Loucy (cell line): ENCODE measurements at regions not wholly inside any gene's neighbourhood (a gene's known extent, or its start where the extent isn't known, plus 50 kb on each side); places are given as distances from the start of the nearest gene placed in this dataset.

Experiments used
- H2AFZ ChIP-seq: fragments of 200-600 bp; sonication (generic); 2 replicates; pipeline ENCODE4 v1.6.0; 2016; ENCODE audit warnings: antibody characterized with exemption, mild to moderate bottlenecking, low read length, moderate library complexity
- H3F3A ChIP-seq: fragments of 200-600 bp; 2 replicates; pipeline ENCODE4 v1.6.0; 2016; ENCODE audit warnings: antibody characterized with exemption, low read depth, mild to moderate bottlenecking
- H3K27me3 ChIP-seq: fragments of 200-600 bp; sonication (generic); 2 replicates; pipeline ENCODE4 v1.6.1; 2014; ENCODE audit warnings: low read length, mild to moderate bottlenecking; ENCODE audit not compliant: insufficient read depth, poor library complexity, severe bottlenecking
- H3K36me3 ChIP-seq: fragments of 200-600 bp; sonication (generic); 2 replicates; pipeline ENCODE4 v1.6.1; 2016; ENCODE audit warnings: low read length; ENCODE audit not compliant: insufficient read depth
- H3K4me1 ChIP-seq: fragments of 200-600 bp; sonication (generic); 2 replicates; pipeline ENCODE4 v1.5.1; 2014; ENCODE audit warnings: low read length, mild to moderate bottlenecking; ENCODE audit not compliant: insufficient read depth, poor library complexity, severe bottlenecking
- H3K4me2 ChIP-seq: fragments of 200-600 bp; sonication (generic); 2 replicates; pipeline ENCODE4 v1.6.0; 2014; ENCODE audit warnings: antibody characterized with exemption, low read length, low read depth, mild to moderate bottlenecking; ENCODE audit not compliant: poor library complexity, severe bottlenecking
- H3K4me3 ChIP-seq: fragments of 200-600 bp; sonication (generic); 2 replicates; pipeline ENCODE4 v1.5.1; 2014; ENCODE audit warnings: low read length, mild to moderate bottlenecking, mixed read lengths; ENCODE audit not compliant: poor library complexity, severe bottlenecking
- H3K79me2 ChIP-seq: fragments of 200-600 bp; sonication (generic); 2 replicates; pipeline ENCODE4 v1.6.1; 2014; ENCODE audit warnings: low read length; ENCODE audit not compliant: insufficient read depth
- H3K9ac ChIP-seq: fragments of 200-600 bp; sonication (generic); 2 replicates; pipeline ENCODE4 v1.6.0; 2014; ENCODE audit warnings: mild to moderate bottlenecking, low read depth, low read length, moderate library complexity; ENCODE audit not compliant: poor library complexity, severe bottlenecking
- H3K9me2 ChIP-seq: fragments of 200-600 bp; sonication (generic); replicated peaks from 2 replicates; pipeline ENCODE4 v1.6.1; 2016; ENCODE audit warnings: low read depth, low read length, mixed read lengths
- H3K9me3 ChIP-seq: fragments of 200-600 bp; sonication (generic); 2 replicates; pipeline ENCODE4 v1.6.1; 2014; ENCODE audit warnings: mild to moderate bottlenecking, antibody characterized with exemption, low read length, low read depth; ENCODE audit not compliant: insufficient read depth
- H4K20me1 ChIP-seq: fragments of 200-600 bp; sonication (generic); 2 replicates; pipeline ENCODE4 v1.6.0; 2014; ENCODE audit warnings: antibody characterized with exemption, low read length, mild to moderate bottlenecking; ENCODE audit not compliant: insufficient read depth, poor library complexity, severe bottlenecking
- EZH2phosphoT487 ChIP-seq: fragments of 200-600 bp; IDR thresholded peaks from 2 replicates; pipeline ENCODE4 v1.6.1; 2018; ENCODE audit warnings: antibody characterized with exemption, mild to moderate bottlenecking, moderate library complexity, borderline replicate concordance
- TF ChIP-seq, protein P1 (sequence below): fragments of 200-600 bp; sonication (generic); conservative IDR thresholded peaks from 2 replicates; pipeline ENCODE4 v1.5.1; 2014; ENCODE audit warnings: mild to moderate bottlenecking, antibody characterized with exemption, low read length

DNA sequence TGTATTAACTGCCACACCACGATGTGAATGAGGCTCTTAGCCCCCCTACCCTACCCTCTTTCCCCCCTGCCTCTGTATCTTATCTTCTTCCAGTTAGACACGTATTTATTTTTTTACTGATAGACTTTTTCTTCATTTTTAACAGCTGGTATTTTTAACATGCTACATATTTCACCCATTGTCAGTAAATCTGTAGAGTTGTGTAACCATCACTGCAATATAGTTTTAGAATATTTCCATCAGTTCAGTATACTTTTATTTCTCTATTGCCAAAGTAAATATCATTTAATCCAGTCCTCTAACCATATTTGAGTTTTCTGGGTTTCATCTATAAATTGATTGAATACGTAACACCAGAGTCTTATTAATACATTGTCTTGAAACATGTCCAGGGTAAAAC, 62.8 kb downstream of the SPATA31C2 start:
- TF ChIP-seq, protein P1, sequence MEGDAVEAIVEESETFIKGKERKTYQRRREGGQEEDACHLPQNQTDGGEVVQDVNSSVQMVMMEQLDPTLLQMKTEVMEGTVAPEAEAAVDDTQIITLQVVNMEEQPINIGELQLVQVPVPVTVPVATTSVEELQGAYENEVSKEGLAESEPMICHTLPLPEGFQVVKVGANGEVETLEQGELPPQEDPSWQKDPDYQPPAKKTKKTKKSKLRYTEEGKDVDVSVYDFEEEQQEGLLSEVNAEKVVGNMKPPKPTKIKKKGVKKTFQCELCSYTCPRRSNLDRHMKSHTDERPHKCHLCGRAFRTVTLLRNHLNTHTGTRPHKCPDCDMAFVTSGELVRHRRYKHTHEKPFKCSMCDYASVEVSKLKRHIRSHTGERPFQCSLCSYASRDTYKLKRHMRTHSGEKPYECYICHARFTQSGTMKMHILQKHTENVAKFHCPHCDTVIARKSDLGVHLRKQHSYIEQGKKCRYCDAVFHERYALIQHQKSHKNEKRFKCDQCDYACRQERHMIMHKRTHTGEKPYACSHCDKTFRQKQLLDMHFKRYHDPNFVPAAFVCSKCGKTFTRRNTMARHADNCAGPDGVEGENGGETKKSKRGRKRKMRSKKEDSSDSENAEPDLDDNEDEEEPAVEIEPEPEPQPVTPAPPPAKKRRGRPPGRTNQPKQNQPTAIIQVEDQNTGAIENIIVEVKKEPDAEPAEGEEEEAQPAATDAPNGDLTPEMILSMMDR = no peak
- TF ChIP-seq EZH2phosphoT487 = no peak
- H3K4me2 ChIP-seq = peak overlapping the region; percentile 70
- H2AFZ ChIP-seq = peak overlapping the region; percentile 96
- H3K27me3 ChIP-seq = peaks cover 22% of the 10 kb centered on the region
- peak overlapping the region; percentile 65 for H3K4me3 ChIP-seq
- H4K20me1 ChIP-seq = no peaks in the 10 kb centered on the region
- H3K9me3 ChIP-seq = no peaks in the 10 kb centered on the region
- no peaks in the 10 kb centered on the region for H3K9me2 ChIP-seq
- no peaks in the 10 kb centered on the region for H3K36me3 ChIP-seq
- no peaks in the 10 kb centered on the region for H3K79me2 ChIP-seq
- H3F3A ChIP-seq = no peaks in the 10 kb centered on the region
- no peak overlapping the region for H3K9ac ChIP-seq
- peaks cover 7% of the 10 kb centered on the region for H3K4me1 ChIP-seq

DNA sequence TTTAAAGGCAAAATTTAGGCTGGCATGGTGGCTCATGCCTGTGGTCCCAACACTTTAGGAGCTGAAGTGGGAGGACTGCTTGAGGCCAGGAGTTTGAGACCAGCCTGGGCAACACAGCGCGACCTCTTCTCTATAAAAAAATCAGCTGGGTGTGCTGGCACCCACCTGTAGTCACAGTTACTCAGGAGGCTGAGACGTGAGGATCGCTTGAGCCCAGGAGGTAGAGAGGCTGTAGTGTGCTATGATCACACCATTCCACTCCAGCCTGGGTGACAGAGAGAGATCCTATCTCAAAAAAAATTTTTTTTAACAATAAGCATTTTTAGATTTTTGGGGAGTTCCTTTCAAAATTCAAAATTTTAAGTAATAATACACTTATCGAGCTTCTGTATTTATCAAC, 63.3 kb downstream of the SPATA31C2 start:
- Histone ChIP-seq H3K9ac (no peak overlapping the region), H3K4me1 (peaks cover 7% of the 10 kb centered on the region), H3K36me3 (no peaks in the 10 kb centered on the region), H3K4me2 (no peak overlapping the region), H3F3A (no peaks in the 10 kb centered on the region), H3K27me3 (peaks cover 22% of the 10 kb centered on the region), H4K20me1 (no peaks in the 10 kb centered on the region), H2AFZ (no peak overlapping the region), H3K79me2 (no peaks in the 10 kb centered on the region), H3K9me2 (no peaks in the 10 kb centered on the region), H3K4me3 (no peak overlapping the region), H3K9me3 (no peaks in the 10 kb centered on the region)
- TF ChIP-seq EZH2phosphoT487 = no peak
- TF ChIP-seq, protein P1 = no peak

DNA sequence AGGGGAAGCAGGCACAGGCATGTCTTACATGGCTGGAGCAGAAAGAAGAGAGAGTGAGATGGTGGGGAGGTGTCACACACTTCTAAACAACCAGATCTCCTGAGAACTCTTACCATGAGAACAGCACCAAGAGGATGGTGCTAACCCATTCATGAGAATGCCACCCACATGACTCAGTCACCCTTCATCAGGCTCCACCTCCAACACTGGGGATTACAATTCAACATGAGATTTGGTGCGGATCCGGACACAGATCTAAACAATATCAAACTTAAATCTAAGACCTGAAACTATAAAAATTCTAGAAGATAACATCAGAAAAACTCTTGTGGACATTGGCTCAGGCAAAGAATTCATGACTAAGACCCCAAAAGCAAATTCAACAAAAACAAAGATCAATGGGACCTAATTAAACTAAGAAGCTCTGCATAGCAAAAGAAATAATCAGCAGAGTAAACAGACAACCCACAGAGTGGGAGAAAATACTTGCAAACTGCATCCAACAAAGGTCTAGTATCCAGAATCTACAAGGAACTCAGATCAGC, 65.4 kb downstream of the SPATA31C2 start:
- Histone ChIP-seq H3K4me2 (no peak overlapping the region), H3K79me2 (no peaks in the 10 kb centered on the region)

More for the DNA sequence above, 65.4 kb downstream of the SPATA31C2 start:
- Histone ChIP-seq H3K4me3 (no peak overlapping the region), H3K9me2 (no peaks in the 10 kb centered on the region), H3K4me1 (peaks cover 7% of the 10 kb centered on the region), H3K36me3 (no peaks in the 10 kb centered on the region), H4K20me1 (no peaks in the 10 kb centered on the region), H3F3A (no peaks in the 10 kb centered on the region), H3K27me3 (peaks cover 22% of the 10 kb centered on the region), H3K9me3 (no peaks in the 10 kb centered on the region), H2AFZ (no peak overlapping the region), H3K9ac (no peak overlapping the region)
- no peak for TF ChIP-seq EZH2phosphoT487
- TF ChIP-seq, protein P1 = no peak
